Motor neuron (in vitro differentiated cells): ENCODE measurements at regions not wholly inside any gene's neighbourhood (a gene's known extent, or its start where the extent isn't known, plus 50 kb on each side); places are given as distances from the start of the nearest gene placed in this dataset.
"Not testable (repeated sequence)": the region's sequence is repeated elsewhere in the genome, so short reads cannot be mapped to it uniquely, and the experiment has no call there.

ENCODE experiments used
- ATAC-seq, 8 experiments: fragments of 200-7000 bp; cut with Tn5 transposase; replicated peaks in 6 of 8; 2 replicates each; pipeline ENCODE4 v1.8.0; 2021; ENCODE audit warnings: mild to moderate bottlenecking in 8 of 8, moderate library complexity in 8 of 8
- H3K27ac ChIP-seq, 2 donors: fragments of 250-450 bp; sonication (Bioruptor Pico); 2 replicates each; pipeline ENCODE4 v1.9.0; 2021; ENCODE audit warnings: antibody characterized with exemption in 2 of 2, mild to moderate bottlenecking in 2 of 2, moderate library complexity in 1 of 2
- H3K4me1 ChIP-seq, 2 donors: fragments of 250-450 bp; sonication (Bioruptor Pico); replicated peaks in 1 of 2; 2 replicates each; pipeline ENCODE4 v1.6.1; 2021; ENCODE audit warnings: antibody characterized with exemption in 2 of 2, mild to moderate bottlenecking in 2 of 2, moderate library complexity in 1 of 2
- H3K4me3 ChIP-seq, 5 donors: fragments of 250-450 bp; sonication (Bioruptor Pico); 2 replicates each; pipeline ENCODE4 v1.9.0; 2021; ENCODE audit warnings: antibody characterized with exemption in 5 of 5, mild to moderate bottlenecking in 5 of 5, moderate library complexity in 4 of 5
- WGBS, 10 experiments: fragments of 450-650 bp; shearing (Covaris generic); methylation state at CpG; one replicate each; pipeline ENCODE4 v1.0.0; 2022; 5-methylcytosine and 5-hydroxymethylcytosine counted together
- in situ Hi-C, 9 experiments: fragments of 400-800 bp; cut with MboI; loops; one replicate each; pipeline ENCODE4 v1.15.0; 2021; ENCODE audit warnings: low sequenced_read_pairs in 9 of 9, low pct_unique_long_range_greater_than_20kb in 2 of 9; ENCODE audit not compliant: unreplicated experiment in 9 of 9

DNA sequence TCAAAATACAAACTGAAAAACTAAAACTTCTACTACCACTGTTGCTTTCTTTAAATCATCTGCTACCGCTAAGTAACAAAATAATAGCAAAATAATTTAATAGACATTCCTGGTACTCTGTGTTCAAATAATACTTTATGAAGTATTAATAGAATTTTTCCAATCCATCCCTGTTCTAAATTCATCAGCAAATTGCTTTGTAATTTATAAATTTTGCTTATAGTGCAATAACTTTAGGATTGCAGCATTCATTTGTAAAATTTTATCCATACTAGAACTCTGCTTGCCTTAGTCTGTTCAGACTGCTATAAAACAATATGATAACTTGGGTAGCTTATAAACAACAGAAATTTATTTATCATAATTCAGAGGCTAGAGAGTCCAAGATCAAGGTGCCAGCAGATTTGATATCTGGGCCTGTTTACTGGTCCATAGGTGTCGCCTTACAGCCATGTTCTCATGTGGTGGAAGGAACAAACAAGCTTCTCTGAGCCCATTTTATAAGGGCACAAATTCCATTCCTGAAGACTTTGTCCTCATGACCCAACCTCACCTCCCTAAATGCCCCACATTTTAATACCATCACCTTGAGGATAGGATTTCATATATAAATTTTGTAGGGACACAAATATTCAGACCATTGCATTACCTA lies 415.1 kb upstream of the MAP2 start:
- Histone ChIP-seq H3K4me1 (peaks cover 0 to under 1% of the 10 kb centered on the region in 2 donors), H3K27ac (no peak overlapping the region), H3K4me3 (no peak overlapping the region)
- WGBS, 10 experiments = 44 to 100% (median 83%) methylated on average over 1 to 2 of the region's 2 CpGs; no CpG with 5 or more reads in 1 of the 10 experiments
- no peak for ATAC-seq
- in situ Hi-C loops = no loop called here

DNA sequence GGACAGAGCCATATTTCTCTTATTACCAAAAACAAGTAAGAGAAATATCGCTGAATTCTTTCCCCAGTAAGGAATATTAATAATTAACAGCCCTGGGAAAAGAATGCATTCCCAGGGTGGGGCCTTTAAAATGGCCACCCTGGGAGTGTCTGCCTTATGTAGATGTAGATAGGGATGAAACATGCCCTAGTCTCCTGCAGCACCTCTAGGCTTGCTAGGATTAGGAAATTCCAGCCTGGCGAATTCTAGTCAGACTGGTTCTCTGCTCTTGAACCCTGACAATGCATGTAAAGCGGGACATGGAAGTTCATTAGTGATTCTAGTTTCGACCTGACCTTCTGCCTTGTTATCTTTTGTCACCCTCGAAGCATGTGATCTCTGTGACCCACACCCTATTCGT lies 405.2 kb upstream of the MAP2 start:
- ATAC-seq, H3K4me1 ChIP-seq, H3K4me3 ChIP-seq, in situ Hi-C loops, H3K27ac ChIP-seq: not testable (repeated sequence)
- 0 to 80% (median 35%) methylated on average over 1 to 3 of the region's 6 CpGs; no CpG with 5 or more reads in 5 of the 10 experiments for WGBS, 10 experiments

DNA sequence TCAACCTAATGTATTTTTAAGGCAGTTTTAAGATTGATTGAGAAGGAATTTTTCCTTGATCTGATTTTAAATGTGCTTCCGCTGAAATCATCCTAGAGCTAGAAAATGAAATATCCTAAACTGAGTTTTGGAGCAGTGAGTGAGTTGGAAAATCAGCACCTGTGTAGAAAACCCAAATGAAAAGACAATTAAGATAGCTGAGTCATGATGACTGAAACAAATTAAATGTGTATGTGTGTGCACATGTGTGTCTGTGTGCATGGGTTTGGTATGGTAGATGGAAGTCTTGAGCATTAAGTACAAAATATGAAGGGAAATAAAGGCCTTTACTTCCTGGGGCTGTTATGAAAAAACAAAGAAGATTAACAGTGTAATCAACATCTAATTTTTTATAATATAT lies 394.6 kb upstream of the MAP2 start:
- ATAC-seq = no peak
- no peak overlapping the region for H3K27ac ChIP-seq
- H3K4me3 ChIP-seq = no peak overlapping the region
- H3K4me1 ChIP-seq = no peaks in the 10 kb centered on the region
- in situ Hi-C loops = no loop called here
- 33 to 100% (median 88%) methylated on average over 1 of the region's 1 CpG; no CpG with 5 or more reads in 5 of the 10 experiments for WGBS, 10 experiments

DNA sequence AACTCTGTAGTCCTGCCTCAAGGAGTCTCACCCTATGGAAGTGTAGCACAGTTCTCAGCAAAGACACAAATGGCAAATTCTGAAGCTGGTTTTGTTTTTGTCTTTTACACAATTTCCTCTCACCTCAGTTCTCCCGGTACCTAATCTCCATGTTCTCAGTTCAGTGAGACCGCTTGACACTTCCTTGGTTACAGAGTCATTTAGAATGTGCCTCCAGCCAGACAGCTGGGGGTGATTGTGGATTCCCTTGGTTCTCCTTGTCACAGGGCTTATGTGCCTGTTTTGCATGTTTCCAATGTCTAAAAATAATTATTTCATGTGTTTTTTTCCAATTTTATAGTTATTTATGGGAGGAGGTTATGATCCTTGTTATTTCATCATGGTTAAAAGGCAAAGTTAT lies 379.5 kb upstream of the MAP2 start:
- Histone ChIP-seq H3K27ac (no peak overlapping the region), H3K4me3 (no peak overlapping the region), H3K4me1 (no peaks in the 10 kb centered on the region)
- WGBS, 10 experiments = 6 to 92% (median 76%) methylated on average over 1 to 2 of the region's 2 CpGs; no CpG with 5 or more reads in 2 of the 10 experiments
- no peak for ATAC-seq
- in situ Hi-C loops = no loop called here

DNA sequence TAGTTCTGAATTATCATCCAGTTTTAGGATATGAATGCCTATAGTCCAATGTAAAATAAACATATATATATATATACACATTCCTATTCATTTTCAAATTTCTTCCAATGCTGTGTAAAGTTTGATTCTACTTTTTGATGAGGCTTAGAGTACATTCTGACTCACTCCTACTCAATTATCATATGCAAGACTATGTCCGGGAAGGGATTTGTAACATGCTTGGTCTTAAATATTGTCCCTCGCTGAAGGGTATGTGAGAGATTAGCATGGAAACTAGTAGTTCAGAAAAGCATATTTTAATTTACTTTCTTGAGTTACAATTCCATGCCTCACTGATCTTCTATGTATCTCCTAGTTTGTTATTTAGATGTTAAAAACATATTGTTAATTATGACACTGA lies 377.7 kb upstream of the MAP2 start:
- Histone ChIP-seq H3K4me1 (no peaks in the 10 kb centered on the region), H3K27ac (no peak overlapping the region), H3K4me3 (no peak overlapping the region)
- in situ Hi-C loops = no loop called here
- peak in 3 of 8 experiments; percentile 60 to 99 (median 93) for ATAC-seq
- 0 to 100% (median 71%) methylated on average over 1 to 2 of the region's 2 CpGs; no CpG with 5 or more reads in 1 of the 10 experiments for WGBS, 10 experiments

DNA sequence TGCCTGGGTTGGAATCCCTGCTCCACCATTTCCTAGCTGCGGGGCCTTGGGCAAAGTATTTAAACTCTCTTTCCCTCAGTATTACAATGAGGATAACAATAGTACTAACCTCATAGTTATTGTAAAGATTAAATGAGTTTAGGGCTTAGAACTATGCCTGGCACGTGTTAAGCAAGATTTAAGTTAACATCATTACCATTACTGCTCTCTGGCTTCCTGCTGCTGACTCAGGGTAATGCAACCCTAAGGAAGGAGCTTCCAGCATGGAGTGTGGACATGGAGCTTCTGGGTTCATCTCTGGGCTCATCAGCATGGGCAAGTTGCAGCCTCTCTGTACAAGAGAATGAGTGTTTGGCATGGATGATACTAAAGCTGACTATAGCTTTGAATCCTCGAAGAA lies 374.2 kb upstream of the MAP2 start:
- ATAC-seq = no peak
- in situ Hi-C loops = no loop called here
- WGBS, 10 experiments = 0 to 100% (median 61%) methylated on average over 1 to 3 of the region's 3 CpGs; no CpG with 5 or more reads in 2 of the 10 experiments
- Histone ChIP-seq H3K4me3 (no peak overlapping the region), H3K4me1 (no peaks in the 10 kb centered on the region), H3K27ac (no peak overlapping the region)

DNA sequence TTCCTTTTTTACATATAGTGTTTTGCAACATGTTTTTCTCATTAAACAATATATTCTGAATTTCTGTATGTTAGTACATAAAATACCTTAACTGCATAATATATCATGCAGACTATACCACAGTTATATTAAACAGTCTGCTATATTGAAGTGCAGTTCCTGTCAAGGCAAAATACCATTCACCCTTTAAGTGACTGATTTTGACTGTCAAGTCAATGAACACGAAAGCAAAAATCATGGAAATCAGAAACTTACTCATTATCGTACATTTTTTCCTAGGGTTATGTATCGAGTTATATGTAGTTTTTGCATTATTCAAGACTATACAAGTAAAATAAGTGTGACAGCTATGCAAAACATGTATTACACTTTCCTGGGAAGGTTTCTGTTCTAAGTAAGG lies 361.6 kb upstream of the MAP2 start:
- H3K27ac ChIP-seq = no peak overlapping the region
- 29 to 100% (median 92%) methylated on average over 1 to 3 of the region's 3 CpGs for WGBS, 10 experiments
- ATAC-seq = no peak
- H3K4me3 ChIP-seq = no peak overlapping the region
- in situ Hi-C loops = no loop called here
- H3K4me1 ChIP-seq = no peaks in the 10 kb centered on the region

DNA sequence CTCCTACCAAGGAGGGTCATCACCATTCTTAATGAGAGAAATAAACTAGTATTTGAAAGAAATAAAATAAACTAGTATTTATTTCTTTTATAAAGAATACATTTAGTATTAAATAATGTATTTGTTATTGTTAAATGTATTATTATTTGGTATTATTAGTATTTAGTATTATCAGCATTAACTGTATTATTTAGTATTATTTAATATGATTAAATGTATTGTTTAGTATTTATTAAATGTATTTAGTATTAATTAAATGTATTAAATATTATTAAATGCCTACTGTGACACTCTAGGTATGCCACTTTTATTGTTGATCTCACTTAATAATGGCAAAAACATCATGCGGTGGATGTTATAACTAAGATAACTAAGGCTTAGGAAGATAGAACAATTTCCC lies 353.6 kb upstream of the MAP2 start:
- no peak for ATAC-seq
- H3K27ac ChIP-seq = no peak overlapping the region
- H3K4me3 ChIP-seq = no peak overlapping the region
- 67 to 100% (median 93%) methylated on average over 1 of the region's 1 CpG; no CpG with 5 or more reads in 1 of the 10 experiments for WGBS, 10 experiments
- in situ Hi-C loops = no loop called here
- H3K4me1 ChIP-seq = no peaks in the 10 kb centered on the region

DNA sequence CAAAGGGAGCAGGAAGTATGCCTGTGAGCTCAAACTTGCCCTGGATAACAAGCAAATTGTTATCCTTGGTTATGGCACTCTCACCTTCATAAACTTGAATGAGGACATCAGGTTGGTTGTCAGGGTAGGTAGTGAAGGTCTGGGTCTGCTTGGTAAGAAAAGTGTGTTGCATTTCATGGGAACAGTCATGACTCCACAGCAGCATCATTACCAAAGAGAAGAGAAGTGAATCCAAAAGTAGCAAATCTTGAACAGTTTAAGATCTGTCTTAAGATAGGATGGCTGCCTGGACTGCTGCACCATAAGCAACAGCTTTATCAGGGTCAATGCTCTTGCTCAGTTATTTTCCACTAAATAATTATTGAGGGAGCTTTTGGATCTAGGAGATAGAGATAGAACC lies 350.7 kb upstream of the MAP2 start:
- no peak for ATAC-seq
- Histone ChIP-seq H3K4me3 (no peak overlapping the region), H3K27ac (no peak overlapping the region), H3K4me1 (no peaks in the 10 kb centered on the region)
- in situ Hi-C loops = no loop called here

DNA sequence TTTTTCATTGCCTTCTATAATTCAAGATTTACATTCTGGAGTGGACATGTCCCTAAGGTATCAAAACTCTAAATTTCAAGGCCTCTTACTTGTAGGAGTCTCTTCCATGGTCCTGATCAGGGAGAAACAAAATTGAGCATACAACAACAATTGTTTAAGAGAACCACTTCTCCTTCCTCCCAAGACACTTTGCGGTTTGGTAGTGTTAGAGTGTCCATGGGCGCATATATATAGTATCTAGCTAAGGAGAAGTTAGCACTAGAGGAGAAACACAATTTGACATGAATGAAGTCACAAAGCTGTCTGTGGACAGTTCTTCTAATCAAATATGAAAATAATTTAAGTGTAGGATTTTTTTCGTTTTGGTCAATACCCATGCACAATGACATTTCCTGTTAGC lies 349.1 kb upstream of the MAP2 start:
- 0 to 100% (median 92%) methylated on average over 1 to 3 of the region's 3 CpGs; no CpG with 5 or more reads in 1 of the 10 experiments for WGBS, 10 experiments
- no peaks in the 10 kb centered on the region for H3K4me1 ChIP-seq
- H3K4me3 ChIP-seq = no peak overlapping the region
- no peak overlapping the region for H3K27ac ChIP-seq
- in situ Hi-C loops = no loop called here
- ATAC-seq = no peak

DNA sequence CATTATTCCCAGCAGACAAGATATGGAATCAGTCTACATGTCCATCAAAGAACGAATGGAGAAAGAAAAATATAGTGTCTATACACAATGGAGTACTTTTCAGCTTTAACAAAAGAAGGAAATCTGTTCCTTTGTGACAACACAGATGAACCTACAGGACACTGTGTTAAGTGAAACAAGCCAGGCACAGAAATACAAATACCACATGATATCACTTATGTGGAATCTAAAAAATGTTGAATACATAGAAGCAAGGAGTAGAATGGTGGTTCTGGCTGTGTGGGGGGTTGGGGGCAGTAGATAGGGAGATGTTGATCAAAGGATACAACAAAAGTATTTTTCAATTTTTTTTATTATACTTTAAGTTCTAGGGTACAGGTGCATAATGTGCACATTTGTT lies 347.7 kb upstream of the MAP2 start:
- no peak for ATAC-seq
- in situ Hi-C loops = no loop called here
- no peak overlapping the region for H3K4me3 ChIP-seq
- no peaks in the 10 kb centered on the region for H3K4me1 ChIP-seq
- H3K27ac ChIP-seq = no peak overlapping the region
- 0 to 100% (median 40%) methylated on average over 1 of the region's 1 CpG; no CpG with 5 or more reads in 3 of the 10 experiments for WGBS, 10 experiments

DNA sequence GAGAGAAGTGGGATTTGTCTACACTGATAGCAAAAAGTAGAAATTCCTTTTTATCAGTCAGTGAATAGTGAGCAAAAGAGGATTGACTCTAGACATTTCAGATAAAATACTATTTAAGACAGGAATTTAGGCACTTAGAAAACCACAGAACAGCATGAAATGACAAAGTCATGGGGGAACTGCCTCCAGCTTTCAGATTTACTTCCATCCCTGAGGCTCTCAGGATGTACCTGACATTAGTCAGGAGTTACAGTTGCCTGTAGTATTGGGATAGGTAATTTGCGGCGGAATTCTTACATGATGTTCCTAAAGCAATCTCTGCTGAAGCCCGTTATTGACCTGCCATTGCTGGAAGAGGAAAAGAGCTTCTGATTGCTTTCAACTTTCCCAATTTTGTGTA lies 337.1 kb upstream of the MAP2 start:
- Histone ChIP-seq H3K27ac (no peak overlapping the region), H3K4me3 (no peak overlapping the region), H3K4me1 (no peaks in the 10 kb centered on the region)
- 36 to 100% (median 93%) methylated on average over 1 to 3 of the region's 3 CpGs; no CpG with 5 or more reads in 3 of the 10 experiments for WGBS, 10 experiments
- in situ Hi-C loops = no loop called here
- ATAC-seq = no peak

DNA sequence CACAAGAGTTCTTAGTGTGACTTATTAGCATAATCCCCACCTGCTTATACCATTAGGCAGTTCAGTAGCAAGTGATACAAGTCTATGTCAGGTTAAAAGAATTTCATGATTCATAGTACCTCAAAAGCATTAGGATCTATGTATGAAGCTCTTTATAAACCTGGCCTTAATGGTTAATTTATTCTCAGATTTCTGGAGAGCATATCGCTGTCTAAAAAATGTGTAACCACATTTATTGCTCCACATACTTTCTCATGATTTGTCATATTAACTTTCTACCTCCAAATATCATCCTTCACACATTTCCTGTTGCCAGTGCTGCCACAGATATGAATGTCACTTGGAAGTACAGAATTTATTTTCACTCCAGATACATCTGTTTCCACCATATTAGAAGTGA lies 332.8 kb upstream of the MAP2 start:
- 14 to 100% (median 94%) methylated on average over 1 of the region's 1 CpG for WGBS, 10 experiments
- in situ Hi-C loops = no loop called here

DNA sequence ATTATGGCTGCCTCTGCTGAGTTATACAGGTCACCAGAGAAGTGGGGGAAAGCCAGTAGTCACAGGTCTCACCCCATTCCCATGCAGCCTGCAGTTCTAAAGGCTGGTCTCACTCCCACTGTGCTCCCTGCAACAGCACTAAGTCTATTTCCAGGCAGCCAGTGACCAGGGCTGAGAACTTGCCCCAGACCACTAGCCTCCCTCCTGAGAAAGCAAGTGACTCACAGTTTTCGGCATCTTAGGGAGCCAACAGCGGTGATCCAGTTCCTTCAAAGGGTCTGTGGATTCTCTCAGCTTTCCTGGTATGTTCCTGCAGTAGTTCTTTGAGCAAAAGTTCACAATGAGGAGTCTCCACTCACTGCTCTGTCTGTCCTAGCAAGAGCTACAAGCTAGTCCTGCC lies 329.6 kb upstream of the MAP2 start:
- Histone ChIP-seq H3K27ac (no peak overlapping the region), H3K4me1 (no peaks in the 10 kb centered on the region), H3K4me3 (no peak overlapping the region)
- no peak for ATAC-seq
- 0 to 100% (median 89%) methylated on average over 1 to 2 of the region's 2 CpGs; no CpG with 5 or more reads in 2 of the 10 experiments for WGBS, 10 experiments
- in situ Hi-C loops = no loop called here

More for the DNA sequence above, 332.8 kb upstream of the MAP2 start:
- H3K27ac ChIP-seq = no peak overlapping the region
- H3K4me1 ChIP-seq = no peaks in the 10 kb centered on the region
- no peak overlapping the region for H3K4me3 ChIP-seq
- ATAC-seq = peak in 1 of 8 experiments; percentile 16
